Kidney (tissue), 13 donors: ENCODE measurements at regions not wholly inside any gene's neighbourhood (a gene's known extent, or its start where the extent isn't known, plus 50 kb on each side); places are given as distances from the start of the nearest gene placed in this dataset.
A peak's percentile ranks its signal among the peaks of the same experiment; 100 is the strongest.
"Not testable (repeated sequence)": the region's sequence is repeated elsewhere in the genome, so short reads cannot be mapped to it uniquely, and the experiment has no call there.

Experiments
- DNase-seq, 5 donors: peaks; one replicate each; pipeline ENCODE4 v3.0.0-alpha.2; 2013 to 2020
- FAIRE-seq: peaks from 2 replicates; lab custom pipeline; 2012; peaks lifted over from hg19 to GRCh38; lab: Jason Lieb, UNC
- H3K27ac ChIP-seq, 2 donors: one replicate each; pipeline ENCODE4 v1.7.0; 2013; ENCODE audit warnings: low read depth in 2 of 2, low read length in 2 of 2, inconsistent platforms in 1 of 2
- H3K27me3 ChIP-seq: one replicate; pipeline ENCODE4 v1.7.1; 2013; ENCODE audit warnings: low read length, inconsistent platforms; ENCODE audit not compliant: control insufficient read depth, insufficient read depth
- H3K36me3 ChIP-seq, 3 donors: one replicate each; pipeline versions ENCODE4 v1.7.0 to v1.7.1; 2013; ENCODE audit warnings: low read length in 3 of 3, control low read depth in 1 of 3, inconsistent platforms in 1 of 3; ENCODE audit not compliant: insufficient read depth in 3 of 3, control insufficient read depth in 2 of 3
- H3K4me1 ChIP-seq, 3 donors: one replicate each; pipeline versions ENCODE4 v1.7.0 to v1.7.1; 2013; ENCODE audit warnings: low read length in 3 of 3, inconsistent platforms in 1 of 3, low read depth in 1 of 3; ENCODE audit not compliant: control insufficient read depth in 2 of 3, insufficient read depth in 2 of 3
- H3K4me3 ChIP-seq, 3 donors: one replicate each; pipeline versions ENCODE4 v1.7.0 to v1.8.1; 2013; ENCODE audit warnings: low read length in 3 of 3, control low read depth in 1 of 3, inconsistent platforms in 1 of 3
- H3K9ac ChIP-seq, 3 donors: one replicate each; pipeline versions ENCODE4 v1.7.0 to v1.7.1; 2013; ENCODE audit warnings: low read length in 3 of 3, control low read depth in 1 of 3, inconsistent platforms in 1 of 3
- H3K9me3 ChIP-seq, 3 donors: one replicate each; pipeline versions ENCODE4 v1.7.0 to v1.7.1; 2013; ENCODE audit warnings: low read length in 3 of 3, control low read depth in 1 of 3, inconsistent platforms in 1 of 3; ENCODE audit not compliant: control insufficient read depth in 2 of 3, insufficient read depth in 1 of 3
- intact Hi-C: fragments of 100-400 bp; cut with DNase I; formaldehyde crosslinking; loops from one replicate; pipeline ENCODE4 v1.11.1; 2022
- TF ChIP-seq, protein P1 (sequence below): IDR thresholded peaks from 3 replicates; pipeline ENCODE4 v1.5.1; 2012; ENCODE audit warnings: mild to moderate bottlenecking, moderate library complexity, borderline replicate concordance; ENCODE audit not compliant: insufficient read depth; ENCODE audit errors: extremely low read depth
- donor health status: control.
- donor health status: control.
- donor health status: control.
- donor health status: control.
- donor health status: control.
- donor health status: DM: yes; HTN: yes; CAD: no.
- donor health status: Normal renal cell carcinoma (clear cell type).

- H3K4me3 ChIP-seq = no peak overlapping the region
- intact Hi-C loops = no loop called here
- TF ChIP-seq, protein P1, sequence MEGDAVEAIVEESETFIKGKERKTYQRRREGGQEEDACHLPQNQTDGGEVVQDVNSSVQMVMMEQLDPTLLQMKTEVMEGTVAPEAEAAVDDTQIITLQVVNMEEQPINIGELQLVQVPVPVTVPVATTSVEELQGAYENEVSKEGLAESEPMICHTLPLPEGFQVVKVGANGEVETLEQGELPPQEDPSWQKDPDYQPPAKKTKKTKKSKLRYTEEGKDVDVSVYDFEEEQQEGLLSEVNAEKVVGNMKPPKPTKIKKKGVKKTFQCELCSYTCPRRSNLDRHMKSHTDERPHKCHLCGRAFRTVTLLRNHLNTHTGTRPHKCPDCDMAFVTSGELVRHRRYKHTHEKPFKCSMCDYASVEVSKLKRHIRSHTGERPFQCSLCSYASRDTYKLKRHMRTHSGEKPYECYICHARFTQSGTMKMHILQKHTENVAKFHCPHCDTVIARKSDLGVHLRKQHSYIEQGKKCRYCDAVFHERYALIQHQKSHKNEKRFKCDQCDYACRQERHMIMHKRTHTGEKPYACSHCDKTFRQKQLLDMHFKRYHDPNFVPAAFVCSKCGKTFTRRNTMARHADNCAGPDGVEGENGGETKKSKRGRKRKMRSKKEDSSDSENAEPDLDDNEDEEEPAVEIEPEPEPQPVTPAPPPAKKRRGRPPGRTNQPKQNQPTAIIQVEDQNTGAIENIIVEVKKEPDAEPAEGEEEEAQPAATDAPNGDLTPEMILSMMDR = no peak
- H3K27me3 ChIP-seq = no peaks in the 10 kb centered on the region
- no peaks in the 10 kb centered on the region for H3K9me3 ChIP-seq
- H3K4me1 ChIP-seq = no peaks in the 10 kb centered on the region
- H3K27ac ChIP-seq = no peak overlapping the region
- no peak for FAIRE-seq
- DNase-seq = no peak
- H3K9ac ChIP-seq = no peak overlapping the region
- no peaks in the 10 kb centered on the region for H3K36me3 ChIP-seq
These were observed 80.6 kb upstream of the LRCH1 start for GRCh38 chr13:46472384-46472783.

GRCh38 chr13:46469699-46470098, 82.6 kb upstream of the RUBCNL start:
- H3K4me1 ChIP-seq, FAIRE-seq, H3K9ac ChIP-seq, intact Hi-C loops, H3K4me3 ChIP-seq, H3K36me3 ChIP-seq, H3K27me3 ChIP-seq, H3K27ac ChIP-seq, H3K9me3 ChIP-seq, DNase-seq: not testable (repeated sequence)

- H3K36me3 ChIP-seq = no peaks in the 10 kb centered on the region
- H3K9ac ChIP-seq = no peak overlapping the region
- H3K27ac ChIP-seq = no peak overlapping the region
- no peaks in the 10 kb centered on the region for H3K4me1 ChIP-seq
- no peak overlapping the region for H3K4me3 ChIP-seq
- DNase-seq (peak in 2 of 5 donors; percentile 31 to 49), FAIRE-seq (peak; percentile 81)
- TF ChIP-seq, protein P1 = no peak
- H3K9me3 ChIP-seq = no peaks in the 10 kb centered on the region
- H3K27me3 ChIP-seq = no peaks in the 10 kb centered on the region
- intact Hi-C loops = no loop called here
These were observed 81.8 kb upstream of the RUBCNL start for GRCh38 chr13:46468570-46469463.

DNA sequence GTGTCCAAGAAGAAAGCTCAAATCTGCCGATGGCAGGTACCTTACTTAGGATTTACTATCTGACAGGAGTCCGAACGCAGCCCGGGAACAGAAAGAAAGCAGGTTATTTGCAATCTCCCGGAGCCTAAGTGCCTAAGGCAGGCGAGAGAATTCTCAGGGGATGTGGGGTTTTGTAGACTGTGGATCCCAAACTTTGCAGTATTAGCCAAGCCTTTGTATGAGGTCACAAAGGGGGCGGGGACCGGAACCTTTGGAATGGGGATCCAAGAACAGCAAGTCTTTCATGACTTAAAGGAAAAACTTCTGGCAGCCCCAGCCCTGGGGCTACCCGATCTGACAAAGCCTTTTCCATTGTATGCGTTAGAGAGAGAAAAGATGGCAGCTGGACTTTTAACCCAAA, 80.6 kb upstream of the RUBCNL start:
- H3K9ac ChIP-seq, H3K4me3 ChIP-seq, H3K36me3 ChIP-seq, H3K4me1 ChIP-seq, intact Hi-C loops, DNase-seq, H3K27ac ChIP-seq, FAIRE-seq, H3K9me3 ChIP-seq, H3K27me3 ChIP-seq: not testable (repeated sequence)

- not testable (repeated sequence) for H3K36me3 ChIP-seq
These were observed 79.0 kb upstream of the RUBCNL start for GRCh38 chr13:46466074-46466473.

More at GRCh38 chr13:46466074-46466473, 79.0 kb upstream of the RUBCNL start:
- intact Hi-C loops, DNase-seq, H3K27me3 ChIP-seq, H3K9me3 ChIP-seq, H3K4me3 ChIP-seq, H3K27ac ChIP-seq, H3K9ac ChIP-seq, FAIRE-seq, H3K4me1 ChIP-seq: not testable (repeated sequence)
